Neural cell (in vitro differentiated cells): ENCODE measurements at regions not wholly inside any gene's neighbourhood (a gene's known extent, or its start where the extent isn't known, plus 50 kb on each side); places are given as distances from the start of the nearest gene placed in this dataset.

ENCODE experiments used
- CTCF ChIP-seq: fragments of 450-650 bp; IDR thresholded peaks from 2 replicates; pipeline ENCODE4 v1.5.1; 2014; ENCODE audit warnings: antibody characterized with exemption, mild to moderate bottlenecking, moderate library complexity; ENCODE audit not compliant: poor library complexity, severe bottlenecking
- EP300 ChIP-seq: fragments of 450-650 bp; conservative IDR thresholded peaks from 2 replicates; pipeline ENCODE4 v1.6.1; 2014; ENCODE audit warnings: antibody characterized with exemption, mild to moderate bottlenecking, moderate library complexity; ENCODE audit not compliant: poor library complexity, severe bottlenecking
- EZH2 ChIP-seq: fragments of 200-600, 300-800 bp; shearing (Covaris generic), sonication (generic); IDR thresholded peaks from 2 replicates; pipeline ENCODE4 v1.6.1; 2014; ENCODE audit warnings: antibody characterized with exemption, low read length, borderline replicate concordance, mild to moderate bottlenecking; ENCODE audit not compliant: insufficient read depth, poor library complexity, severe bottlenecking
- MXI1 ChIP-seq: fragments of 450-650 bp; conservative IDR thresholded peaks from 2 replicates; pipeline ENCODE4 v1.6.1; 2014; ENCODE audit warnings: antibody characterized with exemption, mild to moderate bottlenecking; ENCODE audit not compliant: poor library complexity, severe bottlenecking
- POLR2AphosphoS5 ChIP-seq: IDR thresholded peaks from 2 replicates; pipeline ENCODE4 v1.6.1; 2012
- RAD21 ChIP-seq: fragments of 450-650 bp; conservative IDR thresholded peaks from 2 replicates; pipeline ENCODE4 v1.6.1; 2014; ENCODE audit warnings: antibody characterized with exemption, mild to moderate bottlenecking, moderate library complexity
- TAF1 ChIP-seq: IDR thresholded peaks from 2 replicates; pipeline ENCODE4 v1.6.1; 2012; ENCODE audit warnings: low read depth

DNA sequence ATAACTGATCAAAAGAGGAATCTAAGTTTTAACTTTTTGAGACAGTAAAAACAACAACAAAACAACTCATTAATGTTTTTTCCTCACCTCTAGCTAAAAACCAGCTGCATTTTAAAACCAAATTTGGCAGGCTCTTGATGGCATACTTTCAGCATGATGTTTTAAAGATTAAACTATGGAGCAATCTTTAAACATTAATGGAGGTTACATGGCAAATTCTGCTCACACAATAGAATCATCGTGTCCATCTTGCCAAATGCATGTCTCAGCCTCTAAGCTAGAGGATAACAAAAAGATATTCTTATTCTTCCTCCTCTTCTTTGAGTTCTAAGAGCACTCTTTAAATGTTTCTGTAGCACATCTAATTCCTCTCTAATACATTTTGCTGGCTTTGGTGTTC is 579.8 kb upstream of the PKN2 start:
- TF ChIP-seq CTCF: no peak
- no peak for TF ChIP-seq POLR2AphosphoS5
- TF ChIP-seq EZH2: no peak
- TF ChIP-seq TAF1: no peak
- TF ChIP-seq EP300: no peak
- no peak for TF ChIP-seq RAD21
- TF ChIP-seq MXI1: no peak
